ENCODE measurements at regions not wholly inside any gene's neighbourhood (a gene's known extent, or its start where the extent isn't known, plus 50 kb on each side); places are given as distances from the start of the nearest gene placed in this dataset.

DNA sequence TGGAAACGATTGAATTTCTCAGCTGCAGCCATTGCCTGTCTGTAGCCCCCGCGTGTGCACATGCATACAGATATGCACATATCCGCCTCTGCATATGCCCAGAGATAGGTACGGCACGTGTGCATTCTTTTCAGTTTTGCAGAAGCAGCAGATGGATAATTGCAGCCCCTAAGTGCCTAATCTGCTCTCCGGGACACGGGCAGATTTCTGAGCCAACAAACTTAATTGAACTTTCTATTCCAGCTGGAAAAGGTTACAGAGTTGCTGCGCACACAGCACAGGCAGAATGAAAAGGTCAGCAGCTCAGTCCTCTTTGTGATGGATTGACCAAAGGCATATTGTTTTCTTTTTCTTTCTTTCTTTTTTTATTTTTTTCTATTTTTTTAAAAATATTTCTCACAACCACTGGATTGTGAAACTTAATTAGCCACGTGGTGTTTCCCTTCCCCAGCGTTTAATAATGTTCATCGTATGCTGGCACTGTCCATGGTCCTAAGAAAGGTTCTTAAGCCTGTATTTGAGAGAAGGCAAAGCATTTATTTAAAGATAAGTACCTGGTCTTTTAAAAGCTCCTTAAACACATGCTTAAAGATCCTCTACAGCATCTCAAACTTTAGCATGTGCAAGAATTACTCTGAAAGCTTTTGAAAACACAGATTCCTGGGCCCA, 270.2 kb upstream of the BRINP1 start:
- BruUV-seq (replicated peaks), result no TSS peak

DNA sequence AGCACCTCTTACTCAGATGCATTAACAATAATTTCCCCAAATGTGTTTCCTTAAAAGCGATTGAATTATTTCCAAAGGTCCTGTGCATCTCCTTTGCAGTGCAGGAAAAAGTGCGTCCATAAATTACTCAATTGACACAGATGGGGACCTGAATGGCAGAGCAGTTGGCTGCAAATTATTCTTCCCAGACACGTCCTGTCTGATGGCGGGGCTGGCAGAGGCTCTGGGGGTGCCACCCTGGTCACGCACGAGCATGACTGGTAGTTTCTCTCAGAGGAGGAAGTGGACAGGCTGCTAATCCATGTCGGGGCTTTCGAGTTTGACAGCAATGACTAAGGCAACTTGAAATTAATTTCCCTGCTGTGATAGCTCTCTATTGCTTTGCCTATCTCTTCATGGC, 264.8 kb upstream of the BRINP1 start:
- ChIA-PET POLR2A (no interaction called here), CTCF (no interaction called here)
- peaks cover 2% of the 10 kb centered on the region for H3K9me3 ChIP-seq (replicated peaks; ENCODE audit: control insufficient read depth, insufficient read depth, low read length)
- TF ChIP-seq CTCF (IDR thresholded peaks at IDR 0.05; ENCODE audit: extremely low read depth in 1 of 2, insufficient read depth in 1 of 2, low read depth in 1 of 2, low read length in 2 of 2) (no peak), JUN (IDR thresholded peaks at IDR 0.05; ENCODE audit: borderline replicate concordance, insufficient read depth, insufficient read length, low read depth) (no peak), FOS (IDR thresholded peaks at IDR 0.05; ENCODE audit: borderline replicate concordance, insufficient read depth, low read length) (no peak)
- H3K9me1 ChIP-seq (replicated peaks; ENCODE audit: control insufficient read depth, extremely low read depth, insufficient read depth, low read length), result no peaks in the 10 kb centered on the region
- H3K4me3 ChIP-seq (replicated peaks in 1 of 3; ENCODE audit: insufficient read depth in 1 of 3, low read depth in 1 of 3, low read length in 3 of 3), result no peak overlapping the region
- H2AFZ ChIP-seq (ENCODE audit: low read depth, low read length), result no peak overlapping the region
- no peak overlapping the region for H3K9ac ChIP-seq (replicated peaks; ENCODE audit: extremely low read depth, insufficient read depth, low read length)
- DNase-seq (ENCODE audit: low read depth, low spot score), result no peak
- dilution Hi-C loops (cut with MboI; ENCODE audit: extremely low pct_ligation_motif_present, low sequenced_read_pairs) (no loop called here), intact Hi-C loops (cut with micrococcal nuclease) (no loop called here)
- H3K79me2 ChIP-seq (ENCODE audit: control insufficient read depth, insufficient read depth, low read length), result no peaks in the 10 kb centered on the region
- no peaks in the 10 kb centered on the region for H3K4me1 ChIP-seq (ENCODE audit: control insufficient read depth, extremely low read depth, insufficient read depth, low read length)
- H3K27me3 ChIP-seq (ENCODE audit: control insufficient read depth in 2 of 2, insufficient read depth in 2 of 2, low read length in 2 of 2), result no peaks in the 10 kb centered on the region
- no peaks in the 10 kb centered on the region for H3K36me3 ChIP-seq (ENCODE audit: control insufficient read depth in 2 of 2, extremely low read depth in 1 of 2, insufficient read depth in 2 of 2, low read length in 2 of 2)
- BruUV-seq (replicated peaks), result no TSS peak
- no peak for FAIRE-seq
- H4K20me1 ChIP-seq (replicated peaks; ENCODE audit: control insufficient read depth, extremely low read depth, insufficient read depth, low read length), result no peaks in the 10 kb centered on the region
- H3K4me2 ChIP-seq (ENCODE audit: insufficient read depth, low read length), result no peak overlapping the region
- no peak overlapping the region for H3K27ac ChIP-seq (ENCODE audit: insufficient read depth, low read depth, low read length)

More for the DNA sequence above, 270.2 kb upstream of the BRINP1 start:
- ChIA-PET POLR2A (no interaction called here), CTCF (no interaction called here)
- Histone ChIP-seq H3K27ac (ENCODE audit: insufficient read depth, low read depth, low read length) (no peak overlapping the region), H3K4me1 (ENCODE audit: control insufficient read depth, extremely low read depth, insufficient read depth, low read length) (no peaks in the 10 kb centered on the region), H3K4me2 (ENCODE audit: insufficient read depth, low read length) (no peak overlapping the region), H4K20me1 (replicated peaks; ENCODE audit: control insufficient read depth, extremely low read depth, insufficient read depth, low read length) (no peaks in the 10 kb centered on the region), H3K27me3 (ENCODE audit: control insufficient read depth in 2 of 2, insufficient read depth in 2 of 2, low read length in 2 of 2) (no peaks in the 10 kb centered on the region), H3K36me3 (ENCODE audit: control insufficient read depth in 2 of 2, extremely low read depth in 1 of 2, insufficient read depth in 2 of 2, low read length in 2 of 2) (no peaks in the 10 kb centered on the region), H3K9me3 (replicated peaks; ENCODE audit: control insufficient read depth, insufficient read depth, low read length) (peaks cover 7% of the 10 kb centered on the region), H2AFZ (ENCODE audit: low read depth, low read length) (no peak overlapping the region), H3K79me2 (ENCODE audit: control insufficient read depth, insufficient read depth, low read length) (no peaks in the 10 kb centered on the region), H3K9me1 (replicated peaks; ENCODE audit: control insufficient read depth, extremely low read depth, insufficient read depth, low read length) (no peaks in the 10 kb centered on the region), H3K4me3 (replicated peaks in 1 of 3; ENCODE audit: insufficient read depth in 1 of 3, low read depth in 1 of 3, low read length in 3 of 3) (no peak overlapping the region), H3K9ac (replicated peaks; ENCODE audit: extremely low read depth, insufficient read depth, low read length) (no peak overlapping the region)
- intact Hi-C loops (cut with micrococcal nuclease), result no loop called here
- no peak for FAIRE-seq
- dilution Hi-C loops (cut with MboI; ENCODE audit: extremely low pct_ligation_motif_present, low sequenced_read_pairs), result no loop called here
- no peak for DNase-seq (ENCODE audit: low read depth, low spot score)
- TF ChIP-seq JUN (IDR thresholded peaks at IDR 0.05; ENCODE audit: borderline replicate concordance, insufficient read depth, insufficient read length, low read depth) (no peak), GATA2 (IDR thresholded peaks at IDR 0.05; ENCODE audit: insufficient read depth, insufficient read length, low read depth, low read length) (no peak), MAX (IDR thresholded peaks at IDR 0.05; ENCODE audit: insufficient read depth, insufficient read length) (no peak), POLR2AphosphoS5 (IDR thresholded peaks at IDR 0.05; ENCODE audit: insufficient read depth, low read depth, low read length) (no peak), FOS (IDR thresholded peaks at IDR 0.05; ENCODE audit: borderline replicate concordance, insufficient read depth, low read length) (no peak), EZH2 (IDR thresholded peaks at IDR 0.05; ENCODE audit: borderline replicate concordance, low read depth, low read length, severe bottlenecking) (no peak), MYC (IDR thresholded peaks at IDR 0.05; ENCODE audit: low read depth, low read length) (no peak)

Measured in endothelial cell of umbilical vein (primary cell).